ENCODE measurements at regions not wholly inside any gene's neighbourhood (a gene's known extent, or its start where the extent isn't known, plus 50 kb on each side); places are given as distances from the start of the nearest gene placed in this dataset.

DNA sequence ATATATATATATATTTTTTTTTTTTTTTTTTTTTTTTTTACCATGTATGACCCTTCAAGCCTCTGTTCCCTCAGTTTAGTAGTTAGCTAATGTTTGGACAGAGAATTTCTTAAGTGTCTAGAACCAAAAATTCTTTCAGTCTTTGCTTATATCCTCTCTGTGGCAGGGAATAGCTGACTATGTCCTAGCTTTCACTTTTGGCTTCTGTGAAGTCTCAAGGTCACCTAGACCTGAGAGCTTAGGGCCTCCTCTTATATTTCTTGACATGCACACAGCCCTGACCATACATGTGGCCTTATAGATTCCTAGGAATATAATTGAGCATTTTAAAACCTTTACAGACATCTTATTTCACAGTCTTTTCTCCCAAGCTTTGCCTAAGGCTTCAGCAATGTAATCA is 930.8 kb upstream of the CDH9 start:
- H3K27me3 ChIP-seq (replicated peaks; ENCODE audit: insufficient read depth), result no peaks in the 10 kb centered on the region
- H3K36me3 ChIP-seq, result no peaks in the 10 kb centered on the region
- intact Hi-C loops (cut with DNase I), result no loop called here
- no peak for DNase-seq (ENCODE audit: low spot score)
- no peak overlapping the region for H3K27ac ChIP-seq
- H3K9me3 ChIP-seq, result no peaks in the 10 kb centered on the region
- H3K4me3 ChIP-seq, result no peak overlapping the region
- TF ChIP-seq, protein P1, sequence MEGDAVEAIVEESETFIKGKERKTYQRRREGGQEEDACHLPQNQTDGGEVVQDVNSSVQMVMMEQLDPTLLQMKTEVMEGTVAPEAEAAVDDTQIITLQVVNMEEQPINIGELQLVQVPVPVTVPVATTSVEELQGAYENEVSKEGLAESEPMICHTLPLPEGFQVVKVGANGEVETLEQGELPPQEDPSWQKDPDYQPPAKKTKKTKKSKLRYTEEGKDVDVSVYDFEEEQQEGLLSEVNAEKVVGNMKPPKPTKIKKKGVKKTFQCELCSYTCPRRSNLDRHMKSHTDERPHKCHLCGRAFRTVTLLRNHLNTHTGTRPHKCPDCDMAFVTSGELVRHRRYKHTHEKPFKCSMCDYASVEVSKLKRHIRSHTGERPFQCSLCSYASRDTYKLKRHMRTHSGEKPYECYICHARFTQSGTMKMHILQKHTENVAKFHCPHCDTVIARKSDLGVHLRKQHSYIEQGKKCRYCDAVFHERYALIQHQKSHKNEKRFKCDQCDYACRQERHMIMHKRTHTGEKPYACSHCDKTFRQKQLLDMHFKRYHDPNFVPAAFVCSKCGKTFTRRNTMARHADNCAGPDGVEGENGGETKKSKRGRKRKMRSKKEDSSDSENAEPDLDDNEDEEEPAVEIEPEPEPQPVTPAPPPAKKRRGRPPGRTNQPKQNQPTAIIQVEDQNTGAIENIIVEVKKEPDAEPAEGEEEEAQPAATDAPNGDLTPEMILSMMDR (IDR thresholded peaks at IDR 0.05), result no peak
- TF ChIP-seq POLR2AphosphoS5 (IDR thresholded peaks at IDR 0.05) (no peak), POLR2A (IDR thresholded peaks at IDR 0.05) (no peak)
- no peaks in the 10 kb centered on the region for H3K4me1 ChIP-seq (replicated peaks)

GRCh38 chr5:27963050-27963783 is 924.8 kb upstream of the CDH9 start:
- Histone ChIP-seq H3K9me3 (no peaks in the 10 kb centered on the region), H3K4me1 (replicated peaks) (no peaks in the 10 kb centered on the region), H3K27ac (no peak overlapping the region), H3K27me3 (replicated peaks; ENCODE audit: insufficient read depth) (no peaks in the 10 kb centered on the region), H3K36me3 (no peaks in the 10 kb centered on the region), H3K4me3 (no peak overlapping the region)
- TF ChIP-seq, protein P1 (IDR thresholded peaks at IDR 0.05), result no peak
- TF ChIP-seq POLR2A (IDR thresholded peaks at IDR 0.05) (no peak), POLR2AphosphoS5 (IDR thresholded peaks at IDR 0.05) (no peak)
- intact Hi-C loops (cut with DNase I), result no loop called here
- DNase-seq (ENCODE audit: low spot score), result no peak
- 96% methylated on average over 7 of the region's 7 CpGs for WGBS

DNA sequence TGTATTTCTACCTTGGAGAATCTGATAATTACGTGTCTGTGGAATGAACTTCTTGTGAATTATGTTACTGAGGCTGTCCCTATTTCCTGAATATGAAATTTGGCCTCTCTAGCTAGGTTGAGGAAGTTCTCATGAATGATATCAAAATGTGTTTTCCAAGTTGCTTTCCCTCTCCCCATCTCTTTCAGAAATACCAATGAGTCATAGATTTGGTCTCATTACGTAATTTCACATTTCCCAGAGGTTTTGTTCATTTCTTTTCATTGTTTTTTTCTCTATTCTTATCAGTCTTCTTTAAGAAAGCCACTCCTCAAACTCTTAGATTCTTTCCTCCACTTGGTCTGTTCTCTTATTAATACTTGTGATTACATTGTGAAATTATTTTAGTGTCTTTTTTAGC is 923.8 kb upstream of the CDH9 start:
- H3K4me1 ChIP-seq (replicated peaks), result no peaks in the 10 kb centered on the region
- no peak overlapping the region for H3K27ac ChIP-seq
- no peaks in the 10 kb centered on the region for H3K27me3 ChIP-seq (replicated peaks; ENCODE audit: insufficient read depth)
- WGBS, result 86% methylated on average over 2 of the region's 2 CpGs
- no peak overlapping the region for H3K4me3 ChIP-seq
- no peak for DNase-seq (ENCODE audit: low spot score)
- TF ChIP-seq POLR2AphosphoS5 (IDR thresholded peaks at IDR 0.05), result no peak
- no peak for TF ChIP-seq POLR2A (IDR thresholded peaks at IDR 0.05)
- TF ChIP-seq, protein P1 (IDR thresholded peaks at IDR 0.05), result no peak
- intact Hi-C loops (cut with DNase I), result no loop called here
- H3K9me3 ChIP-seq, result no peaks in the 10 kb centered on the region
- no peaks in the 10 kb centered on the region for H3K36me3 ChIP-seq

GRCh38 chr5:27947088-27947487 is 908.7 kb upstream of the CDH9 start:
- Histone ChIP-seq H3K27ac (no peak overlapping the region), H3K9me3 (no peaks in the 10 kb centered on the region), H3K4me1 (replicated peaks) (no peaks in the 10 kb centered on the region), H3K4me3 (no peak overlapping the region), H3K27me3 (replicated peaks; ENCODE audit: insufficient read depth) (no peaks in the 10 kb centered on the region), H3K36me3 (no peaks in the 10 kb centered on the region)
- 13% methylated on average over 1 of the region's 1 CpG for WGBS
- intact Hi-C loops (cut with DNase I), result no loop called here
- TF ChIP-seq POLR2A (IDR thresholded peaks at IDR 0.05) (no peak), POLR2AphosphoS5 (IDR thresholded peaks at IDR 0.05) (no peak)
- TF ChIP-seq, protein P1 (IDR thresholded peaks at IDR 0.05), result no peak
- no peak for DNase-seq (ENCODE audit: low spot score)

GRCh38 chr5:27944471-27944870 is 906.1 kb upstream of the CDH9 start:
- Histone ChIP-seq H3K4me1 (replicated peaks) (no peaks in the 10 kb centered on the region), H3K9me3 (no peaks in the 10 kb centered on the region), H3K27ac (no peak overlapping the region), H3K36me3 (no peaks in the 10 kb centered on the region), H3K27me3 (replicated peaks; ENCODE audit: insufficient read depth) (no peaks in the 10 kb centered on the region), H3K4me3 (no peak overlapping the region)
- no peak for DNase-seq (ENCODE audit: low spot score)
- intact Hi-C loops (cut with DNase I), result no loop called here
- TF ChIP-seq, protein P1 (IDR thresholded peaks at IDR 0.05), result no peak
- TF ChIP-seq POLR2A (IDR thresholded peaks at IDR 0.05) (no peak), POLR2AphosphoS5 (IDR thresholded peaks at IDR 0.05) (no peak)
- 86% methylated on average over 3 of the region's 3 CpGs for WGBS

Data from prostate gland (tissue), 2 donors.